ENCODE measurements at regions not wholly inside any gene's neighbourhood (a gene's known extent, or its start where the extent isn't known, plus 50 kb on each side); places are given as distances from the start of the nearest gene placed in this dataset.

DNA sequence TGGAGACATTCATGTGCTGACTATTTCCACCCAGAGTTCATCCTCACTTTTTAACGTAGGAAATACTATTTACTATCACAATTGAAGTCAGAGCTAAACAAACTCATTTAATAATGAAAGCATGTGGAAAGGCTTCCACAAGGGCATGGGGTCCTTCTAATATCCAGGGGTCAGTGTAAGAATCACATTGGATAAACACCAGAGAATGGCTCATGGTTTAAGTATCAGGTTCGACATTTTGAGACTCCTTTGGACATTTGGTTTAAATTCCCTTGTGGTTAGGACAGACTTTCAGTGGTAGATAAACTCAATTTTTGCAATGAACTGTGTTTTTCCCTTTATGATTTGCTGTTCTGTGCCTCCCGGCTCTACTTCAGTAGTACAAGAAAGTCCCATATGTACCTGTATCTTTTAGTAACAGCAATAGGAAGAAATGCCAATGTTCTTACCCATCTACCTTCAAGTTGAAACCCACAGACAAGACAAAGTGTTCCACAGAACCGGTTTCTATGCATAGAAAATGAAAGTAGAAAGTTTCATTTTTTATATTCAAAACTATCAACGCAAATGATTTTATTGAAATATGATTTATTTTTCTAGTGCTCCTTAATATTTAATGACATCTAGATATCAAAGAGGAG lies 589.0 kb upstream of the FAM241A start:
- intact Hi-C loops (cut with micrococcal nuclease), result no loop called here
- POLR2A ChIA-PET, result no interaction called here
- no peak overlapping the region for H3K27ac ChIP-seq (ENCODE audit: insufficient read depth, low read depth, low read length)

DNA sequence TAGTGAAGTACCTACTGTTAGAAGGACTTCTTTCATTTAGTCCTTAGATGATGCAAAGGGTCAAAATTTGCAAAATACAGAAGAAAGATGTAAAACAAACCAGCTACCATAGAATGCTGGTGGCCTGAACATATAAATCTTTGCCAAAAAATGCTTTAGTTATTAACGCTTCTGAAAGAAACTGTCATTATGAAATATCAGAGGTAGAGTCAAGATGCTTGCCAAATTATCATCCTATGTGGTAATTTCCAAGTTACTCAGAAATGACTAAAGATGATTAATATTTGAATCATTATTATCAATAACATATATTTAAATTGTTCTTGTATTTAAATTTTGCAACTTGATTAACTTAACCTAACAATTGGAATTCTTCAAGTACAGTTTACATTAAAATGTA lies 588.4 kb upstream of the FAM241A start:
- dilution Hi-C loops (cut with MboI; ENCODE audit: extremely low pct_ligation_motif_present, low sequenced_read_pairs), result no loop called here
- Histone ChIP-seq H3K36me3 (ENCODE audit: control insufficient read depth in 2 of 2, extremely low read depth in 1 of 2, insufficient read depth in 2 of 2, low read length in 2 of 2) (no peaks in the 10 kb centered on the region), H3K9me3 (replicated peaks; ENCODE audit: control insufficient read depth, insufficient read depth, low read length) (no peaks in the 10 kb centered on the region), H3K4me1 (ENCODE audit: control insufficient read depth, extremely low read depth, insufficient read depth, low read length) (no peaks in the 10 kb centered on the region), H3K27ac (ENCODE audit: insufficient read depth, low read depth, low read length) (no peak overlapping the region), H3K4me2 (ENCODE audit: insufficient read depth, low read length) (no peak overlapping the region), H4K20me1 (replicated peaks; ENCODE audit: control insufficient read depth, extremely low read depth, insufficient read depth, low read length) (no peaks in the 10 kb centered on the region), H3K79me2 (ENCODE audit: control insufficient read depth, insufficient read depth, low read length) (no peaks in the 10 kb centered on the region), H2AFZ (ENCODE audit: low read depth, low read length) (no peak overlapping the region), H3K27me3 (ENCODE audit: control insufficient read depth in 2 of 2, insufficient read depth in 2 of 2, low read length in 2 of 2) (no peaks in the 10 kb centered on the region), H3K4me3 (replicated peaks in 1 of 3; ENCODE audit: insufficient read depth in 1 of 3, low read depth in 1 of 3, low read length in 3 of 3) (no peak overlapping the region), H3K9ac (replicated peaks; ENCODE audit: extremely low read depth, insufficient read depth, low read length) (no peak overlapping the region), H3K9me1 (replicated peaks; ENCODE audit: control insufficient read depth, extremely low read depth, insufficient read depth, low read length) (no peaks in the 10 kb centered on the region)
- DNase-seq (ENCODE audit: low read depth, low spot score), result no peak
- ChIA-PET CTCF (interaction anchor here (1.3 kb wide), 1 partner anchor 15 kb away, joined by 4 read pairs; no protein-coding TSS in a partner anchor), POLR2A (no interaction called here)
- TF ChIP-seq POLR2AphosphoS5 (IDR thresholded peaks at IDR 0.05; ENCODE audit: insufficient read depth, low read depth, low read length), result no peak
- TF ChIP-seq, protein P1, sequence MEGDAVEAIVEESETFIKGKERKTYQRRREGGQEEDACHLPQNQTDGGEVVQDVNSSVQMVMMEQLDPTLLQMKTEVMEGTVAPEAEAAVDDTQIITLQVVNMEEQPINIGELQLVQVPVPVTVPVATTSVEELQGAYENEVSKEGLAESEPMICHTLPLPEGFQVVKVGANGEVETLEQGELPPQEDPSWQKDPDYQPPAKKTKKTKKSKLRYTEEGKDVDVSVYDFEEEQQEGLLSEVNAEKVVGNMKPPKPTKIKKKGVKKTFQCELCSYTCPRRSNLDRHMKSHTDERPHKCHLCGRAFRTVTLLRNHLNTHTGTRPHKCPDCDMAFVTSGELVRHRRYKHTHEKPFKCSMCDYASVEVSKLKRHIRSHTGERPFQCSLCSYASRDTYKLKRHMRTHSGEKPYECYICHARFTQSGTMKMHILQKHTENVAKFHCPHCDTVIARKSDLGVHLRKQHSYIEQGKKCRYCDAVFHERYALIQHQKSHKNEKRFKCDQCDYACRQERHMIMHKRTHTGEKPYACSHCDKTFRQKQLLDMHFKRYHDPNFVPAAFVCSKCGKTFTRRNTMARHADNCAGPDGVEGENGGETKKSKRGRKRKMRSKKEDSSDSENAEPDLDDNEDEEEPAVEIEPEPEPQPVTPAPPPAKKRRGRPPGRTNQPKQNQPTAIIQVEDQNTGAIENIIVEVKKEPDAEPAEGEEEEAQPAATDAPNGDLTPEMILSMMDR (IDR thresholded peaks at IDR 0.05; ENCODE audit: extremely low read depth in 1 of 2, insufficient read depth in 1 of 2, low read depth in 1 of 2, low read length in 2 of 2), result no peak
- no peak for TF ChIP-seq GATA2 (IDR thresholded peaks at IDR 0.05; ENCODE audit: insufficient read depth, insufficient read length, low read depth, low read length)
- TF ChIP-seq POLR2A (IDR thresholded peaks at IDR 0.05; ENCODE audit: low read depth, low read length), result no peak
- no peak for TF ChIP-seq FOS (IDR thresholded peaks at IDR 0.05; ENCODE audit: borderline replicate concordance, insufficient read depth, low read length)
- no peak for TF ChIP-seq MYC (IDR thresholded peaks at IDR 0.05; ENCODE audit: low read depth, low read length)
- TF ChIP-seq, protein P2, sequence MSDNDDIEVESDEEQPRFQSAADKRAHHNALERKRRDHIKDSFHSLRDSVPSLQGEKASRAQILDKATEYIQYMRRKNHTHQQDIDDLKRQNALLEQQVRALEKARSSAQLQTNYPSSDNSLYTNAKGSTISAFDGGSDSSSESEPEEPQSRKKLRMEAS (IDR thresholded peaks at IDR 0.05; ENCODE audit: insufficient read depth, insufficient read length), result no peak
- no peak for TF ChIP-seq JUN (IDR thresholded peaks at IDR 0.05; ENCODE audit: borderline replicate concordance, insufficient read depth, insufficient read length, low read depth)
- no peak for TF ChIP-seq EZH2 (IDR thresholded peaks at IDR 0.05; ENCODE audit: borderline replicate concordance, low read depth, low read length, severe bottlenecking)
- no TSS peak for BruUV-seq (replicated peaks)
- intact Hi-C loops (cut with micrococcal nuclease), result no loop called here
- FAIRE-seq, result no peak

More for the DNA sequence above, 589.0 kb upstream of the FAM241A start:
- Histone ChIP-seq H2AFZ (ENCODE audit: low read depth, low read length) (no peak overlapping the region), H3K79me2 (ENCODE audit: control insufficient read depth, insufficient read depth, low read length) (no peaks in the 10 kb centered on the region), H3K36me3 (ENCODE audit: control insufficient read depth in 2 of 2, extremely low read depth in 1 of 2, insufficient read depth in 2 of 2, low read length in 2 of 2) (no peaks in the 10 kb centered on the region), H3K27me3 (ENCODE audit: control insufficient read depth in 2 of 2, insufficient read depth in 2 of 2, low read length in 2 of 2) (no peaks in the 10 kb centered on the region), H3K4me2 (ENCODE audit: insufficient read depth, low read length) (no peak overlapping the region), H3K9me1 (replicated peaks; ENCODE audit: control insufficient read depth, extremely low read depth, insufficient read depth, low read length) (no peaks in the 10 kb centered on the region), H4K20me1 (replicated peaks; ENCODE audit: control insufficient read depth, extremely low read depth, insufficient read depth, low read length) (no peaks in the 10 kb centered on the region), H3K9ac (replicated peaks; ENCODE audit: extremely low read depth, insufficient read depth, low read length) (no peak overlapping the region), H3K4me1 (ENCODE audit: control insufficient read depth, extremely low read depth, insufficient read depth, low read length) (no peaks in the 10 kb centered on the region), H3K9me3 (replicated peaks; ENCODE audit: control insufficient read depth, insufficient read depth, low read length) (no peaks in the 10 kb centered on the region), H3K4me3 (replicated peaks in 1 of 3; ENCODE audit: insufficient read depth in 1 of 3, low read depth in 1 of 3, low read length in 3 of 3) (no peak overlapping the region)
- TF ChIP-seq EZH2 (IDR thresholded peaks at IDR 0.05; ENCODE audit: borderline replicate concordance, low read depth, low read length, severe bottlenecking), result no peak
- TF ChIP-seq, protein P2 (IDR thresholded peaks at IDR 0.05; ENCODE audit: insufficient read depth, insufficient read length), result no peak
- no peak for TF ChIP-seq FOS (IDR thresholded peaks at IDR 0.05; ENCODE audit: borderline replicate concordance, insufficient read depth, low read length)
- TF ChIP-seq MYC (IDR thresholded peaks at IDR 0.05; ENCODE audit: low read depth, low read length), result no peak
- DNase-seq (ENCODE audit: low read depth, low spot score) (no peak), FAIRE-seq (no peak)
- dilution Hi-C loops (cut with MboI; ENCODE audit: extremely low pct_ligation_motif_present, low sequenced_read_pairs), result no loop called here
- no TSS peak for BruUV-seq (replicated peaks)
- CTCF ChIA-PET, result no interaction called here

All from endothelial cell of umbilical vein (primary cell).